NCI-H2227 (cell line): ENCODE measurements at regions not wholly inside any gene's neighbourhood (a gene's known extent, or its start where the extent isn't known, plus 50 kb on each side); places are given as distances from the start of the nearest gene placed in this dataset.

Experiments used
- DNase-seq: peaks from one replicate; lab custom pipeline; 2025; ENCODE audit not compliant: unreplicated experiment; lab: John Stamatoyannopoulos, UW

GRCh38 chr17:65277576-65277975 is 140.4 kb downstream of the RGS9 start:
- no peak for DNase-seq
